ENCODE measurements at regions not wholly inside any gene's neighbourhood (a gene's known extent, or its start where the extent isn't known, plus 50 kb on each side); places are given as distances from the start of the nearest gene placed in this dataset.

- Histone ChIP-seq H3K4me3 (ENCODE audit: low read length) (no peak overlapping the region), H3K4me1 (ENCODE audit: insufficient read depth, low read length) (no peaks in the 10 kb centered on the region), H3K36me3 (ENCODE audit: insufficient read depth, low read length) (no peaks in the 10 kb centered on the region), H3K27ac (ENCODE audit: low read depth in 1 of 2, low read length in 2 of 2) (no peak overlapping the region), H3K9me3 (ENCODE audit: control insufficient read depth in 1 of 2, insufficient read depth in 1 of 2, low read length in 2 of 2) (no peaks in the 10 kb centered on the region), H3K27me3 (ENCODE audit: control insufficient read depth in 1 of 2, insufficient read depth in 2 of 2, low read length in 2 of 2) (no peaks in the 10 kb centered on the region)
- ChIA-PET POLR2A (no interaction called here), CTCF (no interaction called here)
- Mint-ChIP-seq H3K27ac (no peak overlapping the region), H3K4me1 (ENCODE audit: low read depth) (no peaks in the 10 kb centered on the region), H3K4me3 (no peak overlapping the region), H3K27me3 (no peaks in the 10 kb centered on the region), H3K36me3 (ENCODE audit: low read depth) (no peaks in the 10 kb centered on the region), H3K9me3 (no peaks in the 10 kb centered on the region)
- ATAC-seq (ENCODE audit: poor library complexity) (no peak), DNase-seq (no peak)
- intact Hi-C loops (cut with DNase I, micrococcal nuclease): no loop called here
- no peak for TF ChIP-seq CTCF (IDR thresholded peaks at IDR 0.05)
Observed at GRCh38 chr1:182122913-182123260, 61.4 kb upstream of the ZNF648 start.

GRCh38 chr1:182122256-182122912, 60.9 kb upstream of the ZNF648 start:
- H3K27me3 ChIP-seq (ENCODE audit: control insufficient read depth in 1 of 2, insufficient read depth in 2 of 2, low read length in 2 of 2): no peaks in the 10 kb centered on the region
- Mint-ChIP-seq H3K27me3 (no peaks in the 10 kb centered on the region), H3K4me1 (ENCODE audit: low read depth) (no peaks in the 10 kb centered on the region), H3K27ac (no peak overlapping the region), H3K4me3 (no peak overlapping the region), H3K9me3 (no peaks in the 10 kb centered on the region), H3K36me3 (ENCODE audit: low read depth) (no peaks in the 10 kb centered on the region)
- no peak overlapping the region for H3K27ac ChIP-seq (ENCODE audit: low read depth in 1 of 2, low read length in 2 of 2)
- ChIA-PET POLR2A (no interaction called here), CTCF (no interaction called here)
- no peaks in the 10 kb centered on the region for H3K36me3 ChIP-seq (ENCODE audit: insufficient read depth, low read length)
- TF ChIP-seq CTCF (IDR thresholded peaks at IDR 0.05): no peak
- H3K9me3 ChIP-seq (ENCODE audit: control insufficient read depth in 1 of 2, insufficient read depth in 1 of 2, low read length in 2 of 2): no peaks in the 10 kb centered on the region
- ATAC-seq (ENCODE audit: poor library complexity) (no peak), DNase-seq (no peak)
- intact Hi-C loops (cut with DNase I, micrococcal nuclease): no loop called here
- no peak overlapping the region for H3K4me3 ChIP-seq (ENCODE audit: low read length)
- no peaks in the 10 kb centered on the region for H3K4me1 ChIP-seq (ENCODE audit: insufficient read depth, low read length)

- Histone ChIP-seq H3K27me3 (ENCODE audit: control insufficient read depth in 1 of 2, insufficient read depth in 2 of 2, low read length in 2 of 2) (no peaks in the 10 kb centered on the region), H3K36me3 (ENCODE audit: insufficient read depth, low read length) (no peaks in the 10 kb centered on the region), H3K4me1 (ENCODE audit: insufficient read depth, low read length) (no peaks in the 10 kb centered on the region), H3K27ac (ENCODE audit: low read depth in 1 of 2, low read length in 2 of 2) (no peak overlapping the region), H3K9me3 (ENCODE audit: control insufficient read depth in 1 of 2, insufficient read depth in 1 of 2, low read length in 2 of 2) (no peaks in the 10 kb centered on the region), H3K4me3 (ENCODE audit: low read length) (no peak overlapping the region)
- no peak for DNase-seq
- Mint-ChIP-seq H3K27me3 (peaks cover 4% of the 10 kb centered on the region), H3K9me3 (no peaks in the 10 kb centered on the region), H3K27ac (no peak overlapping the region), H3K4me3 (no peak overlapping the region), H3K4me1 (ENCODE audit: low read depth) (no peaks in the 10 kb centered on the region), H3K36me3 (ENCODE audit: low read depth) (no peaks in the 10 kb centered on the region)
- CTCF ChIA-PET: no interaction called here
- intact Hi-C loops (cut with DNase I, micrococcal nuclease): no loop called here
- POLR2A ChIA-PET: interaction anchor here (0.7 kb wide), 1 partner anchor 962 kb away, joined by 3 read pairs; no protein-coding TSS in a partner anchor
- no peak for ATAC-seq (ENCODE audit: poor library complexity)
- no peak for TF ChIP-seq CTCF (IDR thresholded peaks at IDR 0.05)
Observed at GRCh38 chr1:182121787-182122186, 60.3 kb upstream of the ZNF648 start.

All from CD4-positive, alpha-beta T cell (primary cell).